MCF 10A (cell line): ENCODE measurements at regions not wholly inside any gene's neighbourhood (a gene's known extent, or its start where the extent isn't known, plus 50 kb on each side); places are given as distances from the start of the nearest gene placed in this dataset.

Experiments
- BruUV-seq: library from RNA; stranded (reverse); fragments of 400-500 nt; replicated peaks from 2 replicates; lab custom pipeline; 2021; lab: Mats Ljungman, UMichigan
- CTCF ChIA-PET: fragments of 300-600 bp; sonication (Branson Sonifier 250); formaldehyde crosslinking; extraction: SDS; loops from one replicate; lab custom pipeline; 2021; ENCODE audit warnings: antibody characterized with exemption, inconsistent platforms; lab: Yijun Ruan, JAX
- POLR2A ChIA-PET: fragments of 300-600, 350-650 bp; sonication (Branson Sonifier 250); formaldehyde crosslinking; extraction: SDS; loops from one replicate; lab custom pipeline; 2020; ENCODE audit warnings: antibody characterized with exemption, inconsistent platforms; lab: Yijun Ruan, JAX
- DNase-seq: peaks from one replicate; pipeline ENCODE4 v3.0.0-alpha.2; 2018; ENCODE audit not compliant: unreplicated experiment
- H3K27ac Mint-ChIP-seq: one replicate; pipeline ENCODE4 v1.8.0; 2022; ENCODE audit warnings: mild to moderate bottlenecking, low read depth, mixed read lengths; ENCODE audit not compliant: unreplicated experiment
- H3K27me3 Mint-ChIP-seq: one replicate; pipeline ENCODE4 v1.8.0; 2022; ENCODE audit warnings: mixed read lengths; ENCODE audit not compliant: insufficient read depth, unreplicated experiment
- H3K36me3 Mint-ChIP-seq: one replicate; pipeline ENCODE4 v1.8.0; 2022; ENCODE audit warnings: mild to moderate bottlenecking, moderate library complexity, mixed read lengths; ENCODE audit not compliant: insufficient read depth, unreplicated experiment
- H3K4me1 Mint-ChIP-seq: one replicate; pipeline ENCODE4 v1.8.0; 2022; ENCODE audit warnings: mixed read lengths; ENCODE audit not compliant: insufficient read depth, unreplicated experiment
- H3K4me3 Mint-ChIP-seq: one replicate; pipeline ENCODE4 v1.8.0; 2022; ENCODE audit warnings: mild to moderate bottlenecking, moderate library complexity, mixed read lengths; ENCODE audit not compliant: unreplicated experiment
- H3K9me3 Mint-ChIP-seq: one replicate; pipeline ENCODE4 v1.8.0; 2022; ENCODE audit warnings: mixed read lengths; ENCODE audit not compliant: unreplicated experiment
- CTCF ChIP-seq: fragments of 200-600 bp; IDR thresholded peaks from one replicate; pipeline ENCODE4 v1.8.0; 2022; ENCODE audit warnings: antibody characterized with exemption, mild to moderate bottlenecking; ENCODE audit not compliant: unreplicated experiment
- intact Hi-C: fragments of 100-400 bp; cut with micrococcal nuclease; formaldehyde crosslinking; loops from 2 replicates; pipeline ENCODE4 v1.14.1; 2022

- no peak for TF ChIP-seq CTCF
- CTCF ChIA-PET: interaction anchor here (0.7 kb wide), 1 partner anchor 1129 kb away, joined by 5 read pairs; no protein-coding TSS in a partner anchor
- Mint-ChIP-seq H3K36me3 (no peaks in the 10 kb centered on the region), H3K9me3 (no peaks in the 10 kb centered on the region), H3K4me3 (no peak overlapping the region), H3K4me1 (no peaks in the 10 kb centered on the region), H3K27me3 (peaks cover 42% of the 10 kb centered on the region), H3K27ac (no peak overlapping the region)
- POLR2A ChIA-PET: no interaction called here
- intact Hi-C loops: no loop called here
- DNase-seq: peak; percentile 17
- BruUV-seq: no TSS peak
These were observed 174.4 kb upstream of the KIAA1217 start for GRCh38 chr10:24034571-24034970.

GRCh38 chr10:24035761-24036160 is 173.2 kb upstream of the KIAA1217 start:
- peaks cover 30% of the 10 kb centered on the region for H3K27me3 Mint-ChIP-seq
- H3K4me3 Mint-ChIP-seq: no peak overlapping the region
- POLR2A ChIA-PET: no interaction called here
- DNase-seq: no peak
- CTCF ChIA-PET: interaction anchor here (0.6 to 1.0 kb wide), 4 partner anchors 27 to 521 kb away, joined by 3 to 4 read pairs (median 4); no protein-coding TSS in a partner anchor
- no peaks in the 10 kb centered on the region for H3K9me3 Mint-ChIP-seq
- H3K36me3 Mint-ChIP-seq: no peaks in the 10 kb centered on the region
- no peak overlapping the region for H3K27ac Mint-ChIP-seq
- intact Hi-C loops: no loop called here
- TF ChIP-seq CTCF: no peak
- BruUV-seq: no TSS peak
- H3K4me1 Mint-ChIP-seq: no peaks in the 10 kb centered on the region

GRCh38 chr10:24039315-24039714 is 169.6 kb upstream of the KIAA1217 start:
- POLR2A ChIA-PET: no interaction called here
- intact Hi-C loops: no loop called here
- TF ChIP-seq CTCF: no peak
- Mint-ChIP-seq H3K4me3 (no peak overlapping the region), H3K36me3 (no peaks in the 10 kb centered on the region), H3K4me1 (no peaks in the 10 kb centered on the region), H3K9me3 (no peaks in the 10 kb centered on the region), H3K27me3 (peaks cover 50% of the 10 kb centered on the region), H3K27ac (no peak overlapping the region)
- CTCF ChIA-PET: interaction anchor here (0.8 kb wide), 1 partner anchor 27 kb away, joined by 3 read pairs; no protein-coding TSS in a partner anchor
- DNase-seq: no peak
- BruUV-seq: no TSS peak

GRCh38 chr10:24039897-24040296 is 169.0 kb upstream of the KIAA1217 start:
- DNase-seq: no peak
- no peak for TF ChIP-seq CTCF
- Mint-ChIP-seq H3K4me3 (no peak overlapping the region), H3K27ac (no peak overlapping the region), H3K9me3 (no peaks in the 10 kb centered on the region), H3K4me1 (no peaks in the 10 kb centered on the region), H3K27me3 (peaks cover 50% of the 10 kb centered on the region), H3K36me3 (no peaks in the 10 kb centered on the region)
- CTCF ChIA-PET: interaction anchor here (0.8 kb wide), 1 partner anchor 27 kb away, joined by 3 read pairs; no protein-coding TSS in a partner anchor
- intact Hi-C loops: loop anchor here (10.0 kb wide), 1 partner anchor 55 kb away; no protein-coding TSS in a partner anchor
- POLR2A ChIA-PET: interaction anchor here (0.6 kb wide), 1 partner anchor 43 kb away, joined by 3 read pairs; no protein-coding TSS in a partner anchor
- no TSS peak for BruUV-seq
